Transverse colon (tissue), 4 donors: ENCODE measurements at regions not wholly inside any gene's neighbourhood (a gene's known extent, or its start where the extent isn't known, plus 50 kb on each side); places are given as distances from the start of the nearest gene placed in this dataset.

ENCODE experiments used
- CTCF ChIP-seq, 5 experiments: fragments of 200-600 bp in 3 of 5; fragments of 450-650 bp in 2 of 5; sonication (generic) in 3 of 5; IDR thresholded peaks; 1 replicate in 2 of 5; 2 replicates in 3 of 5; pipeline ENCODE4 v1.5.1; 2016 to 2017; ENCODE audit warnings: antibody characterized with exemption in 5 of 5, inconsistent platforms in 3 of 5, mild to moderate bottlenecking in 2 of 5, moderate library complexity in 1 of 5
- EP300 ChIP-seq: sonication (generic); formaldehyde crosslinking; IDR thresholded peaks from one replicate; pipeline ENCODE4 v1.6.1; 2017; ENCODE audit warnings: antibody characterized with exemption, low read depth
- POLR2A ChIP-seq: fragments of 450-650 bp; IDR thresholded peaks from one replicate; pipeline ENCODE4 v1.6.1; 2016; ENCODE audit warnings: antibody characterized with exemption, mild to moderate bottlenecking, moderate library complexity
- POLR2AphosphoS5 ChIP-seq, 3 donors: sonication (generic); formaldehyde crosslinking; IDR thresholded peaks; one replicate each; pipeline ENCODE4 v1.6.1; 2016; ENCODE audit warnings: antibody characterized with exemption in 3 of 3

DNA sequence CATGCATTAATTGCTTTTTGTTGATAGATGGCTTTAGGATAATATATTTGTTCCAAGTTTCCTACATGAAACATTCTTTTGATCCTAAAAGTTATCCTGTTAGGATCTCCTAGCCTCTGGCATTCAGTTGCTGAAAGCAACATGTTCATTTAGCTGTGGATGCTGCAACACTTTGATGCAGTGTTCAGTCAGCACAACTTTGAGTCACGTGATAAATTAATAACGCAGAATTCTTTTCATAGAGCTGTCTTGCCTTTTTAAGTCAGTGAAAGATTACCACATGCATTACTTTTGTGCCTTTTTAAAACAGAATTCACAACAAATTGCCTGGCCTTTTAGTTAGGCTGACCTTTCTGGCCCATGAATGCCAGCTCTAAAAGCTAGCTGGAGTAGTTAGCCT, 1467.9 kb upstream of the ZEB2 start:
- TF ChIP-seq CTCF (IDR thresholded peaks at IDR 0.05), result no peak
- TF ChIP-seq POLR2AphosphoS5 (IDR thresholded peaks at IDR 0.05), result no peak
- TF ChIP-seq POLR2A, result no peak
- TF ChIP-seq EP300, result no peak
